A549 (cell line): ENCODE measurements at regions not wholly inside any gene's neighbourhood (a gene's known extent, or its start where the extent isn't known, plus 50 kb on each side); places are given as distances from the start of the nearest gene placed in this dataset.

Experiments used
- ELK1 ChIP-seq: fragments of 150-350 bp; IDR thresholded peaks from 2 replicates; pipeline ENCODE4 v1.6.1; 2014; ENCODE audit warnings: low read depth, mild to moderate bottlenecking, low read length
- POLR2A ChIP-seq: IDR thresholded peaks from 2 replicates; pipeline ENCODE4 v1.6.1; 2012; ENCODE audit warnings: mild to moderate bottlenecking, low read length
- ZC3H11A ChIP-seq: fragments of 450-650 bp; IDR thresholded peaks from 2 replicates; pipeline ENCODE4 v1.6.1; 2014; ENCODE audit warnings: antibody characterized with exemption, mild to moderate bottlenecking
- TF ChIP-seq, protein P1 (sequence below): fragments of 200-600 bp; sonication (generic); IDR thresholded peaks from 2 replicates; pipeline ENCODE4 v1.6.1; 2016; ENCODE audit warnings: antibody characterized with exemption, mild to moderate bottlenecking, moderate library complexity

GRCh38 chr10:33106767-33107166 lies 148.7 kb upstream of the ITGB1 start:
- TF ChIP-seq ELK1 (no peak), ZC3H11A (no peak), POLR2A (no peak)
- TF ChIP-seq, protein P1, sequence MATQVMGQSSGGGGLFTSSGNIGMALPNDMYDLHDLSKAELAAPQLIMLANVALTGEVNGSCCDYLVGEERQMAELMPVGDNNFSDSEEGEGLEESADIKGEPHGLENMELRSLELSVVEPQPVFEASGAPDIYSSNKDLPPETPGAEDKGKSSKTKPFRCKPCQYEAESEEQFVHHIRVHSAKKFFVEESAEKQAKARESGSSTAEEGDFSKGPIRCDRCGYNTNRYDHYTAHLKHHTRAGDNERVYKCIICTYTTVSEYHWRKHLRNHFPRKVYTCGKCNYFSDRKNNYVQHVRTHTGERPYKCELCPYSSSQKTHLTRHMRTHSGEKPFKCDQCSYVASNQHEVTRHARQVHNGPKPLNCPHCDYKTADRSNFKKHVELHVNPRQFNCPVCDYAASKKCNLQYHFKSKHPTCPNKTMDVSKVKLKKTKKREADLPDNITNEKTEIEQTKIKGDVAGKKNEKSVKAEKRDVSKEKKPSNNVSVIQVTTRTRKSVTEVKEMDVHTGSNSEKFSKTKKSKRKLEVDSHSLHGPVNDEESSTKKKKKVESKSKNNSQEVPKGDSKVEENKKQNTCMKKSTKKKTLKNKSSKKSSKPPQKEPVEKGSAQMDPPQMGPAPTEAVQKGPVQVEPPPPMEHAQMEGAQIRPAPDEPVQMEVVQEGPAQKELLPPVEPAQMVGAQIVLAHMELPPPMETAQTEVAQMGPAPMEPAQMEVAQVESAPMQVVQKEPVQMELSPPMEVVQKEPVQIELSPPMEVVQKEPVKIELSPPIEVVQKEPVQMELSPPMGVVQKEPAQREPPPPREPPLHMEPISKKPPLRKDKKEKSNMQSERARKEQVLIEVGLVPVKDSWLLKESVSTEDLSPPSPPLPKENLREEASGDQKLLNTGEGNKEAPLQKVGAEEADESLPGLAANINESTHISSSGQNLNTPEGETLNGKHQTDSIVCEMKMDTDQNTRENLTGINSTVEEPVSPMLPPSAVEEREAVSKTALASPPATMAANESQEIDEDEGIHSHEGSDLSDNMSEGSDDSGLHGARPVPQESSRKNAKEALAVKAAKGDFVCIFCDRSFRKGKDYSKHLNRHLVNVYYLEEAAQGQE: no peak
